Heart left ventricle (tissue), 16 donors: ENCODE measurements at regions not wholly inside any gene's neighbourhood (a gene's known extent, or its start where the extent isn't known, plus 50 kb on each side); places are given as distances from the start of the nearest gene placed in this dataset.

Experiments used
- ATAC-seq, 4 donors: fragments of 200-7000 bp; cut with Tn5 transposase; one replicate each; pipeline ENCODE4 v1.9.1; 2020 to 2022; ENCODE audit warnings: moderate library complexity in 4 of 4, mild to moderate bottlenecking in 3 of 4, moderate number of reproducible peaks in 1 of 4
- DNase-seq, 5 donors: peaks; one replicate each; pipeline ENCODE4 v3.0.0-alpha.2; 2020
- H3K27ac ChIP-seq, 12 donors: fragments of 200-600 bp; sonication (generic) in 4 of 12; one replicate each; pipeline versions ENCODE4 v1.5.0 to v1.8.0; 2016 to 2022; ENCODE audit warnings: mild to moderate bottlenecking in 2 of 12
- H3K27me3 ChIP-seq, 9 donors: fragments of 200-600 bp; sonication (generic) in 2 of 9; one replicate each; pipeline versions ENCODE4 v1.5.1 to v1.8.0; 2016 to 2022; ENCODE audit warnings: mild to moderate bottlenecking in 3 of 9
- H3K36me3 ChIP-seq, 9 donors: fragments of 200-600 bp; sonication (generic) in 2 of 9; one replicate each; pipeline versions ENCODE4 v1.5.0 to v1.8.0; 2018 to 2022; ENCODE audit warnings: mild to moderate bottlenecking in 2 of 9
- H3K4me1 ChIP-seq, 12 donors: fragments of 200-600 bp; sonication (generic) in 4 of 12; one replicate each; pipeline versions ENCODE4 v1.5.0 to v1.8.0; 2016 to 2022; ENCODE audit warnings: mild to moderate bottlenecking in 3 of 12
- H3K4me3 ChIP-seq, 12 donors: fragments of 200-600 bp; sonication (generic) in 4 of 12; one replicate each; pipeline versions ENCODE4 v1.5.0 to v1.8.0; 2017 to 2022; ENCODE audit warnings: mild to moderate bottlenecking in 9 of 12, moderate library complexity in 4 of 12
- H3K9me3 ChIP-seq, 12 donors: fragments of 200-600 bp; sonication (generic) in 4 of 12; one replicate each; pipeline versions ENCODE4 v1.5.0 to v1.8.0; 2016 to 2022; ENCODE audit warnings: mild to moderate bottlenecking in 1 of 12
- CTCF ChIP-seq, 12 donors: fragments of 200-600 bp; sonication (generic) in 4 of 12; IDR thresholded peaks; one replicate each; pipeline versions ENCODE4 v1.5.0 to v1.8.0; 2018 to 2022; ENCODE audit warnings: antibody characterized with exemption in 12 of 12, mild to moderate bottlenecking in 5 of 12
- POLR2A ChIP-seq, 2 donors: fragments of 450-650 bp; IDR thresholded peaks; one replicate each; pipeline ENCODE4 v1.6.1; 2017; ENCODE audit warnings: antibody characterized with exemption in 2 of 2, mild to moderate bottlenecking in 2 of 2, moderate library complexity in 2 of 2
- WGBS, 4 donors: extraction: QIAGEN DNeasy Blood & Tissue Kit in 2 of 4; methylation state at CpG; one replicate each; pipeline versions ENCODE4 v1.1.5 to v1.1.7; 2013 to 2018; 5-methylcytosine and 5-hydroxymethylcytosine counted together
- intact Hi-C, 10 donors: fragments of 100-400 bp; cut with DNase I; formaldehyde crosslinking; loops; one replicate each; pipeline versions ENCODE4 v1.11.1 to v1.14.2; 2022
- donor health status: ischemic (EF 13 %, LVEDD 7.1; RV severe dilation, severe dysfunction).
- donor health status: healthy with polysubstance abuse.
- donor health status: DM: no; HTN: yes; CAD: no.
- donor health status: DM: no; HTN: no; CAD: no.
- donor health status: ischemic (EF 25% LVEDD 6.9; RV normal size, moderate dysfunction).
- donor health status: ischemic (EF 25% LVEDD 5.7; RV mildly dilated, moderate dysfunction).
- donor health status: healthy.
- donor health status: DM: yes; HTN: yes; CAD: no.
- donor health status: ischemic (EF 35%, LVEDD 5.7; RV mildly dilated, moderate dysfunction).
- donor health status: nonischemic (EF 11% LVEDD 7.7; RV severe dilation, severe dysfunction).
- donor health status: DM: yes; HTN: yes; CAD: no.
- donor health status: PGD.
- donor health status: ischemic (EF 29% LVEDD 5.4; RV normal size, mild dysfunction).
- donor health status: nonischemic (EF 23%, LVEDD 6.1; RV moderate dilation, normal function).

- H3K4me3 ChIP-seq: no peak overlapping the region
- no peak for DNase-seq
- ATAC-seq: no peak
- intact Hi-C loops: no loop called here
- TF ChIP-seq CTCF (IDR thresholded peaks at IDR 0.05) (no peak), POLR2A (IDR thresholded peaks at IDR 0.05) (no peak)
- WGBS, 4 donors: 33 to 55% (median 47%) methylated on average over 2 of the region's 2 CpGs
- H3K4me1 ChIP-seq: peaks cover 0 to 8% (median 0%) of the 10 kb centered on the region in 12 donors
- no peaks in the 10 kb centered on the region for H3K27me3 ChIP-seq
- H3K27ac ChIP-seq: no peak overlapping the region
- no peaks in the 10 kb centered on the region for H3K36me3 ChIP-seq
- peaks cover 0 to 4% (median 0%) of the 10 kb centered on the region in 12 donors for H3K9me3 ChIP-seq
Observed at GRCh38 chr11:111046291-111046690, 199.2 kb upstream of the POU2AF2 start.

GRCh38 chr11:111045874-111046273 lies 199.7 kb upstream of the POU2AF2 start:
- ATAC-seq (no peak), DNase-seq (no peak)
- intact Hi-C loops: no loop called here
- TF ChIP-seq CTCF (IDR thresholded peaks at IDR 0.05): no peak
- no peak for TF ChIP-seq POLR2A (IDR thresholded peaks at IDR 0.05)
- Histone ChIP-seq H3K4me1 (peaks cover 0 to 8% (median 0%) of the 10 kb centered on the region in 12 donors), H3K27ac (no peak overlapping the region), H3K36me3 (no peaks in the 10 kb centered on the region), H3K9me3 (peaks cover 0 to 4% (median 0%) of the 10 kb centered on the region in 12 donors), H3K4me3 (no peak overlapping the region), H3K27me3 (no peaks in the 10 kb centered on the region)
- 85 to 93% (median 88%) methylated on average over 1 of the region's 1 CpG for WGBS, 4 donors

DNA sequence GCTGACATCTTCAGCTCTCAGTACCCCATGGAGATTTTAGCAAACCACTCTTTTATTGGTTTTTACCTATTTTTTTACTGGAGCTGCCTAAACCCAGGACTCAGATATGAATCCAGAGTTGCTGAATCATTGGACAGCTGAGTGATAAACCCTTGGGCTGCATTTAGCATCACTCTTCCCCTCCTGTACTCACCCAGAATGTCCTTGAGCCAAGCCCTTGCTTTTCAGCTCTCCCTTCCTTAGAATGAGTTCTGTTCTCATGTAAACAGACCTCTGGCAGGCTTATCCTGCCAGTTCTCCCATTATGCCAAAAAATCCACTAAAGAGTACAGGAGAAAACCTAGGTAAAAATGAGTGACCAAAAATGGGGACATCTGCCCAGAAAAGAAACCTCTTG lies 200.1 kb upstream of the POU2AF2 start:
- Histone ChIP-seq H3K9me3 (peaks cover 0 to under 1% (median 0%) of the 10 kb centered on the region in 12 donors), H3K36me3 (no peaks in the 10 kb centered on the region), H3K4me3 (no peak overlapping the region), H3K27me3 (no peaks in the 10 kb centered on the region), H3K4me1 (peaks cover 0 to 8% (median 0%) of the 10 kb centered on the region in 12 donors), H3K27ac (no peak overlapping the region)
- no peak for TF ChIP-seq CTCF (IDR thresholded peaks at IDR 0.05)
- no peak for TF ChIP-seq POLR2A (IDR thresholded peaks at IDR 0.05)
- intact Hi-C loops: no loop called here
- no peak for DNase-seq
- ATAC-seq: no peak

DNA sequence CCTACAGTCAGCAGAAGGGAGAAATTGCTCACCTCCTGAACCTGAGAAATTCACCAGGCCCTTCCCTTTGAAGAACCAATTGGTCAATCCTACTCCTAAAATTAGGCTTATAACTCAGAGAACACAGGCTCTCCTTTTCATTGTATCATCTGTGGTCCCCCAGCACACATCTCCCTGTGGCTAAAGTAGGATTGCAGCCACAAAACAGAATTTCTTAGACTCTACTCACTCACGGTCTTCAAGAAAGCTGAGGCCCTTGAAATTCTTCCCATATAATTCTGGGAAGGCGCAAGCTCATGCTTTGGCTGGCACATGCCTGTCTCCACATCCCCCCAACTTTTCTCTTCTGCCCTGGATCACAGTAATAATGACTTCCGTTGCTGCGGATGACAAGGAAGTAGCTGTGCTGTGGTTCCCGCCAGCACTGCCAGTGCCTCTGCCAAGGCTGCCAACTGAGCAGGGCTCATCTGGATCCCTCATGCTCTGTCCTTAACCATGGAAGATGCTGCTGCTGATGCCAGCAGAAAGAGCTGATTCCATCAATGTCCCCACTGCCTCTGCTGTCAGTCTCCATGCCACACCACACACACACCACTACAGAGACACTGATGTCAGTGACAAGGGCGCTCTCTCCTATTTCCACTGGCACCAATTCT lies 200.6 kb upstream of the POU2AF2 start:
- no peak for ATAC-seq
- H3K27ac ChIP-seq: no peak overlapping the region
- no peaks in the 10 kb centered on the region for H3K36me3 ChIP-seq
- DNase-seq: no peak
- TF ChIP-seq POLR2A (IDR thresholded peaks at IDR 0.05) (no peak), CTCF (IDR thresholded peaks at IDR 0.05) (no peak)
- H3K9me3 ChIP-seq: no peaks in the 10 kb centered on the region
- H3K27me3 ChIP-seq: no peaks in the 10 kb centered on the region
- H3K4me1 ChIP-seq: peaks cover 0 to 8% (median 0%) of the 10 kb centered on the region in 12 donors
- intact Hi-C loops: no loop called here
- WGBS, 4 donors: 82 to 86% (median 84%) methylated on average over 5 to 6 of the region's 6 CpGs
- no peak overlapping the region for H3K4me3 ChIP-seq
